GM12872 (cell line): ENCODE measurements at regions not wholly inside any gene's neighbourhood (a gene's known extent, or its start where the extent isn't known, plus 50 kb on each side); places are given as distances from the start of the nearest gene placed in this dataset.

Source experiments
- TF ChIP-seq, protein P1 (sequence below): IDR thresholded peaks from 3 replicates; pipeline ENCODE4 v1.5.1; 2011; ENCODE audit warnings: low read depth, mild to moderate bottlenecking, low read length, moderate library complexity; ENCODE audit not compliant: insufficient read depth

DNA sequence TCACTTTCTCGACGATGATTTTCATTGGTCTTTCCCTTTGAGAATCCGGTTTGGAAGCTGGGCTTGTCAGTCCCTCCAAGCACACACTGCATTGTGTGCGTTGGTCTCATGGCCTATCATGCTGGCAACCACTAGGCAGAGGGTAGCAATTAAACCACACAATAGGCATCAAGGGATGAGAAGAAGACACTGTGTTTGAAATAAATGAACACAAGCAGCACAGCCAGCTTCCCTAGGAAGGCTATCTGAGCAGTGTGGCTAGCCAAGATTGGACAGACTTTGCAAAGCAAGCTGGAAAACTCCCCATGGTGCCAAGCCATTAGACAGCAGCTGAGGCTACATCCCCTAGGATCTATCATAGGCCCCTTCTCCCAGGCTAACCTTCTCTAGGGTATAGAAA, 288.7 kb downstream of the NUF2 start:
- TF ChIP-seq, protein P1, sequence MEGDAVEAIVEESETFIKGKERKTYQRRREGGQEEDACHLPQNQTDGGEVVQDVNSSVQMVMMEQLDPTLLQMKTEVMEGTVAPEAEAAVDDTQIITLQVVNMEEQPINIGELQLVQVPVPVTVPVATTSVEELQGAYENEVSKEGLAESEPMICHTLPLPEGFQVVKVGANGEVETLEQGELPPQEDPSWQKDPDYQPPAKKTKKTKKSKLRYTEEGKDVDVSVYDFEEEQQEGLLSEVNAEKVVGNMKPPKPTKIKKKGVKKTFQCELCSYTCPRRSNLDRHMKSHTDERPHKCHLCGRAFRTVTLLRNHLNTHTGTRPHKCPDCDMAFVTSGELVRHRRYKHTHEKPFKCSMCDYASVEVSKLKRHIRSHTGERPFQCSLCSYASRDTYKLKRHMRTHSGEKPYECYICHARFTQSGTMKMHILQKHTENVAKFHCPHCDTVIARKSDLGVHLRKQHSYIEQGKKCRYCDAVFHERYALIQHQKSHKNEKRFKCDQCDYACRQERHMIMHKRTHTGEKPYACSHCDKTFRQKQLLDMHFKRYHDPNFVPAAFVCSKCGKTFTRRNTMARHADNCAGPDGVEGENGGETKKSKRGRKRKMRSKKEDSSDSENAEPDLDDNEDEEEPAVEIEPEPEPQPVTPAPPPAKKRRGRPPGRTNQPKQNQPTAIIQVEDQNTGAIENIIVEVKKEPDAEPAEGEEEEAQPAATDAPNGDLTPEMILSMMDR, result no peak

DNA sequence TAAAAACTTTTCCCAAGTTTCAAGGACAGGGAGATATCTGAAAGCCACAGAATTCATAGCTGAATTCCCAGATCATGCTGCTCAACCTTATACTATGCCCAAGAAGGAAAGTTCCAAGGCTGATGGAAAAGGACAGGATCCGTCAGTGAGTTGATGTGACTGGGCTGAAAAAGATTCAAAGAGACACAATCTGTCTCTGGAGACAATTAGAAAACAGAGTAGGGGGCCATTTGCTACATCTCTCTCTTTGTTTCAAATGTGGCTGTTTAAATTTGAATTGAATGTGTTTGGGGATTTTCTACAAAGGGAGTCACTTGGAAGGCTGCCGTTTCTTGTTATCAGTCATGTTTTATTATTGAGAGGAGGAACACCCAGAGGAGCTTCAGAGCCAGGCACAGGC, 292.6 kb downstream of the NUF2 start:
- TF ChIP-seq, protein P1, result no peak

DNA sequence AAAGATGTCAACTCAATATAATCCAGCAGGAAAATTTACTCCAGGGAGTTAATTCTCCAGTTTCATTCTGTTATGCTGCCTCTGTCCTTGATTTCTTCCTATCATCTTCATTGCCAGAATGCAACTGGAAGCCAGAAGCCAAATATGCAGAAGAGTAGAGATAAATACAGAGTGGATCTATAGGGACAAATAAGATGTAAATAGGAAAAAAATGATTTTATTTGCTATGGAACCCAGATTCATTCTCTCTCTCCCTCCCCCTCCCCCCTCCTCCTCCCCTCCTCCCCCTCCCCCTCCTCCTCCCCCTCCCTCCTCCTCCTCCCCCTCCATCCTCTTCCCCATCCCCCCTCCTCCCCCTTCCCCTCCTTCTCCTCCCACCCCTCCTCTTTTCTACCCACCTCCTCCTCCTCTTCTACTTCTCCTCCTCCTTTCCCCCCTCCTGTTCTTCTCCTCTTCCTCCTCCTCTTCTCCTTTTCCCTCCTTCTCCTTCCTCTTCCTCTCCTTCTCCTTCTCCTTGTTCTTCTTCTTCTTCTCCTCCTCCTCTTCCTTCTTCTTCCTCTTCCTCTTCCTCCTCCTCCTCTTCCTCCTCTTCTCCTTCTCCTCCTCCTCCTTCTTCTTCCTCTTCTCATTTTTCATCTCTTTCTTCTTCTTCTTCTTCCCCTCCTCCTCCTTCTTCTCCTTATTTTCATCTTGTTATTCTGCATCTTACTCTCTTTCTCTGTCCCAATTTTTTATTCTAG, 306.4 kb downstream of the NUF2 start:
- TF ChIP-seq, protein P1, result no peak

DNA sequence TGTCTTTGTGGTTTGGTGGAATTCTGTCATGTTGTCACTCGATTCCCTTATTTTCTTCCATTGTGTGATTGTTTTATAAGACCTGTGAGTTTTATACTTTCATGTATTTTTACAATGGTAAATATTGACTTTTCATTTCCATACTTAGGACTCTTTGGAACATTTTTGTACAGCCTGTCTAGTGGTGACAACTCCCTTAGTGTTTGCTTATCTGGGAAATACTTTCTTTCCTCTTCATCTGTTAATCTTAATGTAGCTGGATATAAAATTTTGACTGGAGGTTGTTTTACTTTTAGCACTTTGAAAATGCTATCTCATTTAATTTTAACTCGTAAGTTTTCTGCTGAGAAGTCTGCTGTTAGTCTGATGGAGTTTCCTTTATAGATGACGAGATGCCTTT, 310.5 kb downstream of the NUF2 start:
- TF ChIP-seq, protein P1, result no peak

DNA sequence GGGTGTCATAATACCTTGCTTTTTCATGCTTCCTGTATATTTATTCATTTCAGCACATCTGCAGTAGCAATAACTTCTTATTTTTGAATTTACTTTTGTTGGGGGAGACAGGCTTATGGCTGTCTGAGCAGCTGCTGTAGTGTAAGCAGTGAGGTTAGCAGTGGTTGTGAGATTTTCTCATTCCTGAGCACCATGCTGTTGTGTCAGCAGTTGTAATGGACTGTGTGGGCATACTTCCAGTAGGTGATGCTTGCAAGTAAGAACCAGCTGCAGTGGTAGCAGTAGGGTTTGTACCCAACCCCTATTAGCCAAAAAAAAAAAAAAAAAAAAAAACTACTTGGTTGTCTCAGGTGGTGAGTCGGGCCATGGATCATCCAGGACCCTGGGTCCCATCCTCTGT, 311.6 kb downstream of the NUF2 start:
- TF ChIP-seq, protein P1, result no peak

DNA sequence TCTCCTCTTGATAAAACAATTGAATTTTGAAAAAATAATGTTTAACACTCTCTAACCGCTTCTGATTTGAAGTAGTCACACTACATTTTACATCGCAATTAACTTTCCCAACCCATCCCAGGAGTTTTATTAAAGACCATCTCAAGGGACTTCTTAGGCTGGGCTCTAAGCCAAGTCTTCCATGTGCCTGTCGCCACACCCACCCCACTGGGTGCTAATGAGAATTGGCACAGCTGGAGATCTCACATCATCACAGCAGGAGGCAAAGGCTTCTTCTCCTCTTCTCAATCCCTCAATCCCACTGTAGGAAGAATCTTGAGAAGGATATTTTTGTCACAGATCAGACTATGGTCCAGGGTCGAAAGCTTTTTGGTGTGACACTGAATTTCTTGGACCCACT, 328.9 kb downstream of the NUF2 start:
- TF ChIP-seq, protein P1, result no peak

DNA sequence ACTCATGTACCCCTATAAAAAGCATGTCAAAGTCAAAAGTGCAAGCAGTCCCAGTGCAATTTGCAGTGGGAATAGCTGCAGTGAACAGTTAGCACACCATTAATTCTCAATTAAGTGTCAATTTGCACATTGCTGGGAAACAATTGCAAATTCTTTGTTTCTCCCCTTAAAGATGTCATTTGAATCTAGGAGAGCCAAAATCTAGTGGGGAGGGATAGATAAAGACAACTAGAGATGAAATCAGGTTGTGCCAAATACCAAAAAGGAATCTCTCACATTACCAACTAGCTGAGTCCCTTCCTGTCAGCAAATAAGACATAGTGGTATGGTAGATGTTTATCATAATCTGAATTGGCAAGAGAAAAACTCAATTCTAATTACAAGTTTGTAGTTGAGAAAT, 330.7 kb downstream of the NUF2 start:
- TF ChIP-seq, protein P1, result no peak
